NCI-H510A treated with DMSO at 0.1 percent for 48 hours (cell line): ENCODE measurements at regions not wholly inside any gene's neighbourhood (a gene's known extent, or its start where the extent isn't known, plus 50 kb on each side); places are given as distances from the start of the nearest gene placed in this dataset.

Experiments
- DNase-seq: peaks from one replicate; lab custom pipeline; 2025; lab: John Stamatoyannopoulos, UW

DNA sequence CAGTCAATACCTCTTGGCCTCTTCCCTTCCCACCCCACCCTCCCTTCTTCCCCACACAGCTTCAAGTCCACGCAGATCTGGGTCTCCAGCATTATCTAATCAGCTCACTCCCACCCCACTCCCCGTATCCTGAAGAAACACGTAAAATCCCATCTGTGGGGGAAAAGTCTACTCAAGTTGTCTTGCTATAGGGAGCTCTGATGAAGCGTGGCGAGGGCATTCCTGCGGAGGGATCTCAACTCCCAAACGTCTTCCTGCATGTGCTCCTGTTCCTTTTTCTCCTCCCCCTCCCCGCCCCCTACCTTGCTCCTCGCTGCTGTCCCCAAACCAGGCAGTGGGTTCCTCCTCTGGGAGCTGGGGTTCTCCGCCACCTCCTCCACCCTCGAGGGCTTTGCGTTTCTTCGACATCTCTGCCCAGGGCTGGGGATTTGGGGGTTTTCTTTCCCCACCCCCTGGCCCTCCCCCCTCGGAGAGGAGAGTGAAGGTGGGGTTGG lies 181.8 kb downstream of the TBXT start:
- no peak for DNase-seq

DNA sequence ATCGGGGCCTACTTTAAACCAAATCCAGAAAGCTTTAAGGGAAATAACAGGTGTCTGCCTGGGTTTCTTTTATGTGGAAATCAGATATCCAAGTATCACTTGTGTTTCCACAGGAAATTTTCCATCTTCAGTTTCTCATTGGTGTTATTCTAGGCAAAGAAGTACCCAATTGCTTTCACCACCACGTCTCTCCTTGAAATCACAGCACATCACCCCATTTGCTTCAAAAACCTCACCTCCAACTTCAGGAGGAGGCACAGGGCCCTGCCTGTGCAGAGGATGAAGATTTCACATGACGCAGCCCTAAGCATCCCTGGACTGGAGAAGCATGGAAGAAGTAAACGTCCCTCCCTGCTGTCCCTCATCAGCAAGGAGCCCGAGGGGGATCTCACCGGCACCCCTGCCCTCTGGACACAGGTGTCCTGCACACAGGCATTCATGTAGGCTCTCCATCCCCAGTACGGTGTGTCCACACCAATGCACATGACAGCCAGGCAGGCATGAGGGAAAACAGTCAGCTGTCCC lies 182.3 kb downstream of the TBXT start:
- no peak for DNase-seq

DNA sequence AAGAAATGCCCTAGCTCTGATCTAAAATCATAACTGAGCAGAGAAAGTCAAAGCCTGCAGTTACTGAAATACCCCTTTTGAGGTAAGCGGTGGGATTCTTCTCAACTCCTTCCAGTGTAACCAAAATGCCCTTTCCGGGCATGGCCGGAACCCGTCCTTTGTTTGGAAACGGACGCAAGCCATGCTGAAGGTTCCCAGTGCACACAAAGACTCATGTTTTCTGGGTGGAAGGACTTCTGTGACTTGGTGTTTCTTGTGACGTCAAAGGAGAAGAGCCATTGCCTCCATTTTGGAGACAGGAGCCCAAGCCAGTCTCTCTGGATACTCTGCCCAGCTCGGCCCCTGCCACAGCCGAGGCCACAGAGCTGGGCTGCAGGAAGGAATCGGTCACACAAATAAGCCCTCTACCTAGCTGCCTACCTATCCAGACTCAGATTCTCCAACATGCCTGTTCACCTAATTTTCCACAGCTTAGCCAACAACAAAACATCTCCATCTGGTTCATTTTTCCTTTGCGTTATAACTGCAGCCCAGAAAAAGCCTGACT lies 182.8 kb downstream of the TBXT start:
- DNase-seq: no peak

DNA sequence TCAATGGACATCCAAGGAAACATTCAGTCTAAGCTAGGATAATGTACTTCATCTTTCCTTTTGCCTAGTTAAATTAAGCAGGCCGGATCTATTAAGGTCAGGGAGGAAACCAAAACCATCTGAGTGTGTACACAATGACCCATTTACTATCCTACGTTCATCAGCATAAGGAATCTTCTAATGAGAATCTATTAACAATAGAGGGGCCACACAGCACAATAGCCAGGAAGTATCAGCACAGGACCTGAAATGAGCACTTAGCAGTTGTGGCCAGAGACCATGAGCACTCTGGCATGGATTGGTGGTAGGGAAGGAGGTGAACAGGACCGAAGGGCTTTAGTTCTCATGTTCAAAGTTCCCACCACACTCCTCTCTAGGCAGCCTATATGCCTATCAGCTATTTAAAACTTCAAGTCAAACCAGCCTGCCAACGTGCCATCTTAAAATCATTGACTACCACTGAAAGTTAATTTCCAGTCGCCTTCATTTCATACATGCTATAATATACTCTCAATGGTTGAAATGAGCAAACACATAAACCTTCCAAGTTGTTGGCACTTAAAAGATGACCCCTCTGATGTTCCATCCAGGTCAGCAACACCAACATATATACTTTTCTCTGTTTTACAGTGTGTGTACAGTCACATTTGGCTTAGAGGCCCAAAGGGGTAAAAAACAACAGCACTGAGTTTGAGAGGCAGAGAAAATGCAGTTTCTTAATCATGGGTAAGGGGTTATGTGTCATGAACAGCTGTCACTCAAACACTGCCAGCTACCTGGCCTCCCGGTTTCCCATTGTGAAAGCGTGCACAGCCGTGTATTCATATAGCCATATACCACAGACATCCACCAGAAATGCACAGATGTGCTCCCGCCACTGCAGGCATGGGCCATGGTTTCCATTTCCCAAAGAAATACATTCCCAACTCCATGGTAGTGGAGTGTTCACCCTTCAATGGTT lies 184.3 kb downstream of the TBXT start:
- DNase-seq: no peak

DNA sequence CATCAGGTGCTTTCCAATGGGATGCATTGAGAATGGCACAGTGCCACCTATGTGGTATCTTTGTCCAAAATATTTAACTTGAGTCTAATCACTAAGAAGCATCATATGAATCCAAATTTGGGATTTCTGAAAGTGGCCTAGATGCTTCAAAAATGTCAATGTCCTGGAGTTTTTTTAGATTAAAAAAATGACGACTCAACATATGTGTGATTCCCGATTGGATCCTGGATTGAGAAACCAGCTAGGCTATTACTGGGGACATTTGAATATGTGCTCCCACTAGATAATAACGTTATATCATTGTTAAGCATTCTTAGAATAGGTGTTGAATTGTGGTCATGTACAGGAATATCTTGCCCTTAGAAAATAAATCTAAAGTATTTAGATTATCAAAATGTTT lies 189.2 kb downstream of the TBXT start:
- DNase-seq: no peak

DNA sequence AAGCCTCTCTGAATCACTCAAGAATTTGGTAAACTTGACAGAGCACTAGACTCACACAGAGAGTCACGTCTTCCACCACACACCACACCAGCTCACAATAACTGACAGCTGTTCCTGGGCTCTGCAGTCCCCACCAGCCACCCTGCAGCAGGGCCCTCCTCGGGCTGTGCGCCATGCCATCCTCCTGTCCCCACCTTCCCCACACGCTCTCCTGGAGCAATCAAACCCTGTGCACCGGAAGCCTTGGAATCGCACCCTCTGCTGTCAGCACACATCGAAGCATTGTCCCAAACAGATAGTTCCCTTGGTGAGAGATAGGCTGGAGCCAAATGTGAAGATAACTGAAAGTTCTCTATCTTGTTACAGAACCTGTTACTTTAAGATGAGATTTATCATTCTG lies 191.0 kb downstream of the TBXT start:
- no peak for DNase-seq

DNA sequence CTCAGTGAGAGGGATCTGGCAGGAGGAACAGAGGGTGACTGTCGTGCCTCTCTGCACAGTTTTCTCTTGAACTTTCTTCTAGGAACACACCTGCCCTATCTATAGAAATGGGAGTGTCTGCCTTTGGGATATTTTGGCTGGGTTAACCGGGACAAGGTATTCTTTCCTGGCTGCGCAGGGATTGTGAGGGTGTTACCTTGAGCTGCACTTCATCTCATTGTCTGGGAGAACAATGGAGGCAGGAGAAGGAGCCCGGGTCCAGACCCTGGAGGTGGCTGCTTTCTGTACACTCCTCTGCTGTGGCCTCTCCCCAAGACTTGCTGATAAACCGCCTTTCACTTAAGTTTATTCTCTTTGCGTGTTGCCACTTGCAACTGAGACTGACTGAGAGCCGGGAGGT lies 192.8 kb downstream of the TBXT start:
- no peak for DNase-seq

DNA sequence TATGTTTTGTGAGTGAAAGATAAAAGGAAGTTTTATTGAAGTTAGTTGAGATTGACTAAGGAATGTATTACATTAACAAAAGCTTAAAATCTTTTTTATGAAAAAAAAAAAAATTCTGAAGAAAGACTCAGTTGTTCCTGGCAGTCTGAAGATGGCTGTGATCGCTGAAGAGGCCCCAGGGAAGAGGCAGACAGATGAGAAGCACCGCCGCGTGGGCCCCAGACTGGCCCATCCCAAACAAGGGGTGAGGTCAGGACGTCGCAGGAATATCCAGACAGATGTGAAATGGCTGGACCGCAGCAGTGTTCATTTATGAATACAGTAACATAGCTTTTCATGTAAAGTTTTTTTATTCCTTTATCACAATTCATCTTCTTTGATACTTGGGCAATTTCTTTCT lies 194.2 kb downstream of the TBXT start:
- DNase-seq: no peak

DNA sequence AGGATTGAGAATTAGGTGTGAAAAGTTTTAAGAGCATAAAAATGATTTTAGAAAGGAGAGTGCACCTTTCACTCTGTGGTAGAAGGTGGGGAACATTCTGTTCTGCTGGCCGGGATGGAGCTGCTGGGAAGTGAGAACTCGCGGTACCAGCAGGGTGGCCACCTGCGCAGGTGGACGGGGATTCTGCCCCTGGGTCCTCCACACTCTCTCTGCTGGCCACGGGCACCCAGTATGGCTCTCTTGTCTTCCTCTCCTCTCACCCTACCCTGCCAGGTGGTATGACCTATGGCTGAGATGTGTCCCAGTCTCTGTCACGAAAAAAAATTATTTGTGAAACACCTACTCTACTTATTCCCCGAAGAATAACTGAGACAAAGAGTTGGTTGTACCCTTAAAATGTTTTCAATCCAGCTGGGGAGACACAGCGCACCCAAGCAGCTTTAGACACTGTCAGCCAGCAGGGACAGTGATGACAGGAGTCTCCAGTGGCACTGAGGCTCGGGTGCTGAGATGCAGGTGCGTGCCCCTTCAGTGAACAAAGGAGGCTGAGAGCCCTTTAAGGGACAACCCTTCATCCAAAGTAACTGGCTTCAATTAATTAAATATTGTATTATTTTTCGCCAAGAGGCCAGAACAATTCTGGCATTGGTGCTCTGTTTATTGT lies 195.4 kb downstream of the TBXT start:
- no peak for DNase-seq

DNA sequence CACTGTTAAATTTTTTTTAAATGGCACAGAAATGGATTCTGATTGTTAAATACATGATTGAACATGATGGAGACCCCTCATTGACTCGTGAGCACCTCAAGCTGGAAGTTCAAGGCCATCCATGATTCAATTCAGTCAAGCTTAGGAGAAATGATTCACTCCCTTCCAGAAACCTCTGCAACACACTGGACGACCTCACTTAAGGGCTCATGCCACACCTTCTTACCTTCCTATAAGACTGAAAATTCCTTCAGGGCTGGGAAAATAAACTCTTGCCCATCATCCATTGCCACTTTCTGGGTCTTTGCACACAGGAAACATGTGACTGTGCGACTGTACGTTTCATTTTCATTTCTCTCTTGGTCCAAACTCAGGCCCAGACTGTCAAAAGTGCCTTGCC lies 196.4 kb downstream of the TBXT start:
- no peak for DNase-seq

DNA sequence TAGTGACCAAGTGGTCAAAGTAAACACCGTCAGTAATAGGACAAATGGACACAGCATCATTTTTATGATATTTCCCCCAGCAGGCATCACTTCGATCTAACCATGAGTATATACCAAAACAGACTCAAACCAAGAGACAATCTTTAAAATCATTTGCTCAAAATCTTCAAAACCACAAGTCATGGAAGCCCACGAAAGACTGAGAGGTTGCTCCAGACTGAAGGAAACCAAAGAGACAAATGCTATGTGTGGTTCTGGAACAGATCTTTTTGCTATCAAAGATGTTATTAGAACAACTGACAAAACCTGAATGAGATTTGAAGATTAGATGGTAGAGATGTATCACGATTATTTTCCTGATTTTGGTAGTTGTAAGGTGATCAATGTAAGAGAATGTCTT lies 197.7 kb downstream of the TBXT start:
- DNase-seq: no peak

DNA sequence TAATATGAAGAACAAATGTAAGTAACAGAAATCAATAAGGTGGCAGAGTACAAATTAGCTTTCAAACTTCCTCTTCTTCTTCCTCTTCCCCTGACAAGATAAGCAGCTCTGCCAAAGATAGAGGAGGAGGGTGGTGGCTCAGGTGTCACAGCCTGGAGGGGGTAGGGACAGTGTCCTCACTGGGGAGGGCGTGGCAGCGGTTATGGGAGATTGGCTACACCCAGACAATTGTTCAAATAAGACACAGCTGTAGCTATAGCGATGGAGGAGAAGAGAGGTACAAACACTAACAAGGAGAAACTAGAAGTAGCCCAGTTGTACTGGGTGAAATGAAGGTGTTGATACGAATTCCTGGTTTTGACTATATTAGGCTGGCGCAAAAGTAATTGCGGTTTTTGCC lies 198.5 kb downstream of the TBXT start:
- DNase-seq: peak; percentile 62

DNA sequence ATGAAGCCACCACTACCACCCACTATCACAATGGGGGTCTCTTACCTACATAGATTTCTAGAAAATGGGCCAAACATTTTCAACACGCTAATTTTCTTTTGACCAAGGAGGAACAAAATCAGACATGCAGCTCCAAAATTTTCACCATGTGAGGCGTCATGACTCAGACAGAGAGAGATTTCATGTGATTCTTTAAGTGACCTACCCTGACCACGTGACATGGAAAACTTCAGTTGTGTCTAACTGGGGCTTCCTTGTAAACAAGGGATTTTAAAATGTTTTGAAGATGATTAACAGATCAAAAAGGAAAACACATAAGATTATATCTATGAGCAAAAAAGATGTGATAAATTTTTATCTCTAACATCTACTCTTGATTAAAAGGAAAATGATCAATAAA lies 199.2 kb downstream of the TBXT start:
- DNase-seq: no peak

DNA sequence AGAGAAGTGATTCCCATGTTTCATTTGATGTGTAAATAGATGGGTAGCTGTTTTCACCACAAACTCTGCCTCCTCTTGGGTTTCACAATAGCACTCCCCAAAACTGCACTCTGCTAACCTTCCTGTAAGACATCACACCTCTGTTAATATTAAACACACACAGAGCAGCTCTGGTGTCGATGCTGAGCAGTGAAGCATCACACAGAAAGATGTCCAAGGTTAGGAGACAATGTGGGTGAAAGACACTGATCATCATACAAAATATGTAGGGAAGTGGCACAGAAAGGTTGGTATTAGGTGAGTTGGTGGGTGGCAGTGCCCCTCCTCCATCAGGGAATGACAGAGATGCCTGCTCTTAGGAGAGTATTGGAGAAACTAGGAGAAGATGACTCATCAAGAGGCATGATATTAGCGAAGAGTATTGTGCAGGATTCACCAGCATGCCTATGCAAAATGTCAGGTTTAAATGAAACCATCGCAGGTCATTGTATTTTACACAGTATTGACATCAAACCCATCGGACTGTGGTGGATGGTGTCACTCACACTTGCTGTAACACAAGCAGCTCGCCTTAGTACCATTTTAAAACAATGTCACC lies 199.7 kb downstream of the TBXT start:
- DNase-seq: no peak

DNA sequence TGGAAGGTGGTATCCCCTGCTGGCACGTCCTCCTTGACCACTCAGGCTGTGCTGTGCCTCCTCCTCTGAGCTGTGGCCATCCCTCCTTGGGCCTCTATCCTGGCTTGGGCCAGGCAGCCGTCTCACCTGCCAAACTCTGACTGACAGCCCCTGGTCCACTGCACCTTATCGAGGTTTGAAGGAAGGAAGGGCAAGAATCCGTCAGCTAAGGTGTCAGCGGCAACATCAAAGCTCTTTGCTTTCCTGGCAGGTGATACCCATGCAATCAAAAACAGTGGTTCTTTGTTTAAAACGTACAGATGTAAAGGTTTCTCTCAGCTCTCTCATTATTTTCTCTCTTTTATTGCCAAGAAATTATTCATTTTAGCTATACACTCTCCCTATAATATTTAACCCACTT lies 203.9 kb downstream of the TBXT start:
- DNase-seq: no peak

DNA sequence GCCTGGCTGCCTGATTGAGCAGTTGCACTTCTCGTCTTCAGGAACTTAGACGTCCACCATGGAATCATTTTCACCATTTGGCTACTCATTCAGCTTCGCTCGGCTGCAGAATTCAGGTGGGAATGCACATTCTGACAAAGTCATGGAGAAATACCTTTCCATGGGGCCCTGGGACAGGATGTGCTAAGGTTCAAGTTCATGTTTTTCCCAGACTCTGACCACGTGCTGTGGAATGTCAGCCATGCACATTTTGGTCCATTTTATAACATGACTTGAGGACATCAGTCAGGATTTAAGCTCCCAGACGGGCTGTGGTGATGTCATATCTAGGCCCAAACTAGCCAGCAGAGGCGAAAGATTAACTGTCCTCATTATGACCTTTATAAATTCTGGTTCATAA lies 205.3 kb downstream of the TBXT start:
- DNase-seq: no peak

DNA sequence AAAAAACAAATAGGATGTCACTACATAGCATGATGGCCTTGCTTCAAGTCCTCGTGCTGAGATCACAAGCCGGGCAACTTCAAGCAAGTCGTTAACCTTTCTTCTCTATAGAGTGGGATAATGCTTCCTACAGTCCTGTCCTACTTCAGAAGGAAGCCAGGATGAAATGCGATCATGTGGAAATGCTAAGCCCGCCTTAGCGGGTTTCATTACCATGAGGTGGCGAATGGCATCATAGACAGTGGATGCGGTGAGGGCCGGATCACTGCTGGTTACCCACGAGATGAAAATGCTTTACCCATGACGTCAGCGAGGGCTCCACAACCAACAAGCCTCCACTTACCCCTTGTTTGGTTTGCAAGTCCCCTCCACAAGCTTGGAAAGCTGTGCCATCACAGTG lies 206.4 kb downstream of the TBXT start:
- DNase-seq: no peak

DNA sequence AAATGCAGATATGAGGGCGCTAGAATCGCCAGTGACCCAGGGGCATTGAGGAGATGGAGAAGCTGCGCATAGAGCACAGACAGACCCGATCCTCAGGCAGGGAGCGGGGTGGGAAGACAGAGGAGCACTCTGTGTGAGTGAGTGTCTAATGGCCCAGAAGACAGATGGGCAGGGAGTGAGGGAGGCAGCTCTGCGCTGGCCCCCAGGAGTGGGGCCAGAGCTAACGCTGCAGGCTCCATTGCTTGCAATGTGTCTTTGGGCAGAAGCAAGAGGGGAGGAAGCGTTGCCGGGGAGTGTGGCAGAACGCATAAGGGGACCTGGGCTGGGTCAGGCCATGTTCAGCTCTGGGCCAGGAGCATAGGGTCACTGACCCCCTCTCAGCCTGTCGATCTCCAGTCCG lies 207.0 kb downstream of the TBXT start:
- DNase-seq: no peak

DNA sequence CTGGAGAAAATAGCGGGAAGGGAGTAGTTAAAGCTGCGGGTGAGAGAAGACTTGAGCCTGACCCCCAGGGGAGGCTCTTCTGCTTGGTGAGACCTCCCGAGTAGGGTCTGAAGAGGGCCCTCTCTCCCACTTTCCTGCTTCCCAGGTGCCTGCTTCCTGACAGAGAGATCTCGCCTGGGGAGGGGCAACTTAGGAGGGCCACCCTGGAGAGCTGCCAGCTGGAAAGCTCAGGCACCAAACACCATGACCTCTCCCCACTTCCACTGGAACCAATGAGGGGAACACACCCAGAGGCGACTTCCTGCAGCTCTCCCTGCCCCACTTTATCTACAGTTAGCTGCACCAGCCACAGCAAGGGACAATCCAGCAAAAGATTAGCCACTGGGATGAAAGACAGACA lies 208.0 kb downstream of the TBXT start:
- DNase-seq: no peak

DNA sequence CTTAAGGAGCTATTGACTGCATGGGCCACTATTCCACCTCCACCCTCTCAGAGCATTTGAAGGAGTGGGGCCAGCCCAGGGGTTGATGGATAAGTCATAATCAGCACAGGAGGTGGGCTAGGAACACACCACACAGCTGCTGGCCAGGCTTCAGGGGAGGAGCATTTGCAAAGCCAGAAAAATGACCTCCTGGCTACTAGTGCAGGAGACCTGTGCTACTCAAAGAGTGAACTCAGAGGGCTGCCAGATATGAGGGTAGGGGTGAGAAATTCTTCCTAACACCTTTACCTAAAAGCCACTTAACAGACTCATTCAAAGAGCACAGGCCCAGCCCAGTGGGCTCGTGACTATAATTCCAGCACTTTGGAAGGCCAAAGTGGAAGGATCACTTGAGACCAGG lies 210.8 kb downstream of the TBXT start:
- no peak for DNase-seq

DNA sequence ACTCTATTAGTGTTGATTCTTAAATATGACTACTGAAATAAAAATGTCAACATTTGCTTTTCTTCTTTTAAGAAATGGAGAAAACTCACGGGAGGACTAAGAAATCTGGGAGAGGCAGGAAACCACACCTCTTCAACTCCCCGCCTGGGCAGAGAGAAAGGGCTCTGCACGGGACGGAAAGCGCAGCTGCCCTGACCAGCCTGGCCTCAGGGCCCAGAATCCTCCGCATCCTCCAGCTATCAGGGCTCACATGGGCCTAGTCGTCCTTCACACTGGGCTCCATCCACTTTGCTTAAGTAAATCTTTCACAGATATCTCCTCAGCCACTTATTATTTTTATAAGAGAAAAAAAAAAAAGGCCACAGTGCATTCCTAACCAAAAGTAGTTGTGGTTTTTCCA lies 215.1 kb downstream of the TBXT start:
- DNase-seq: no peak

DNA sequence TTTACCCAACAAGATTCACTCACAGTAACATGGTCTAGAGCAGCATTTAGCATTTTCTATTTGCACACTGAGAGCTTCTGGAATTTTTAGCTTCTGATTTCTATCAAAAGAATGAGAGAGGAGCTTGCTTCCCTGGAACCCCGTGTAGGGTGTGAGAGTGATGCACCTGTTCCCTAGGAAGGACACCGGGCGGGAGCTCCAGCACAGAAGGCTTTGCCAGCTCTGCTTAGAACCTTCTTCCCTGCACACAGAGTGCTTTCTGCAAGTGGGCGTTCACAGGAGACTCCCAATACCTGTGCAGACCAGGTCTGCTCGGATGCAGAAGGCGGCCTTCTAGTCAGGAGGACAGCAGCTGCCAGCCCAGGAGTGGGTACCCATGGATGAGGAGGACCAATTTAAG lies 217.3 kb downstream of the TBXT start:
- DNase-seq: no peak

DNA sequence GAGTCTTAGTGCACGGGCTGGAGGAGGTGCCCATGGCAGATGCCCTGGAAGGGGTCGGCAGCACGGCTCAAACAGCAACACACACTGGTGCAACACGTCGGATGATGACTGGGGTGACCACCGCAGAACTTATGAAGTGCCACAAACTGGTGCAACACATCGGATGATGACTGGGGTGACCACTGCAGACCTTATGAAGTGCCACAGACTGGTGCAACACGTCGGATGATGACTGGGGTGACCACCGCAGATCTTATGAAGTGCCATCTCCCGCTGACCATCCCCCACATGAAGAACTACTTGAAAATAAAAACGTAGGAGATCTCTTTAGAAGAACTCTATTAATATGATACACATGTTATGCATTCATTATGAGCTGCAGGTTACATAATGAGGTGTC lies 218.3 kb downstream of the TBXT start:
- no peak for DNase-seq
